ENCODE measurements at regions not wholly inside any gene's neighbourhood (a gene's known extent, or its start where the extent isn't known, plus 50 kb on each side); places are given as distances from the start of the nearest gene placed in this dataset.

DNA sequence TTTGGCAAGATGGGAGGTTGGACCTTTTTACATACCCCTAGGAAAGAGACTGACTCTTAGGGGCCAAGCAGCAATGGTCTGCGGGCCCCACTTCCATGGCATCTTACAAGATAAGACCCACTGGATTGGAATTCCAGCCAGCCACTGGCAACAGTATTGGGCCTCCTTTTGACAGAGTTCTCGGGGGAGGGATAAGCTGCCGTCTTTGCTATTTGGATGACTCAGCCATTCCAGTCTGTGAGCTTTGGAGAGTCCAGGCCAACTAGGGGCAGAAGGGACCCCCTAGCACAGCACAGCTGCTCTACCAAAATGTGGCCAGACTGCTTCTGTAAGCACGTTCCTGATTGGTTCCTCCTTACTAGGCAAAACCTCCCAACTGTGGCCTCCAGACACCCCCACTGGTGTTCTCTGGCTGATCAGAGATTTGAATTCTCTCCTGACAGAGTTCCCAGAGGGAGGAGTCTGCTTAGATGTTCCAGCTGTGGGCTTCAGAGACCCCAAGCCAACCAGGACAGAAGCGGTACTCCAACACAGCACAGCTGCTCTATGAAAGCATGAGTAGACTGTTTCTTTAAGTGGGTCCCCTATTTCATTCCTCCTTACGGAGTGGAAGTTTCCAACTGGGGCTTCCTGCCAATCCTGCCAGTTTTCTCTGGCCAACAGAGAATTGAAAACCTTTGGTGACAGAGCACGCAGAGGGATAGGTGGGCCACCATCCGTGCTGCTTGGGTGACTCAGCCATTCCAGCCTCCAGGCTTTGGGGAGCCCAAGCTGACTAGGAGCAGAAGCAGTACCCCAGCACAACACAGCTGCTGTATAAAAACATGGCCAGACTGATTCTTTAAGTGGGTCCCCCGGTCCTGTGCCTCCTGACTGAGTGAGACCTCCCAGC, 672.1 kb upstream of the RIOK2 start:
- TF ChIP-seq, protein P1, sequence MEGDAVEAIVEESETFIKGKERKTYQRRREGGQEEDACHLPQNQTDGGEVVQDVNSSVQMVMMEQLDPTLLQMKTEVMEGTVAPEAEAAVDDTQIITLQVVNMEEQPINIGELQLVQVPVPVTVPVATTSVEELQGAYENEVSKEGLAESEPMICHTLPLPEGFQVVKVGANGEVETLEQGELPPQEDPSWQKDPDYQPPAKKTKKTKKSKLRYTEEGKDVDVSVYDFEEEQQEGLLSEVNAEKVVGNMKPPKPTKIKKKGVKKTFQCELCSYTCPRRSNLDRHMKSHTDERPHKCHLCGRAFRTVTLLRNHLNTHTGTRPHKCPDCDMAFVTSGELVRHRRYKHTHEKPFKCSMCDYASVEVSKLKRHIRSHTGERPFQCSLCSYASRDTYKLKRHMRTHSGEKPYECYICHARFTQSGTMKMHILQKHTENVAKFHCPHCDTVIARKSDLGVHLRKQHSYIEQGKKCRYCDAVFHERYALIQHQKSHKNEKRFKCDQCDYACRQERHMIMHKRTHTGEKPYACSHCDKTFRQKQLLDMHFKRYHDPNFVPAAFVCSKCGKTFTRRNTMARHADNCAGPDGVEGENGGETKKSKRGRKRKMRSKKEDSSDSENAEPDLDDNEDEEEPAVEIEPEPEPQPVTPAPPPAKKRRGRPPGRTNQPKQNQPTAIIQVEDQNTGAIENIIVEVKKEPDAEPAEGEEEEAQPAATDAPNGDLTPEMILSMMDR (IDR thresholded peaks at IDR 0.05): no peak
- TF ChIP-seq POLR2A (IDR thresholded peaks at IDR 0.05): no peak

All from uterus (tissue), 2 donors.